Anterior cingulate cortex (tissue), 58 donors: ENCODE measurements at regions not wholly inside any gene's neighbourhood (a gene's known extent, or its start where the extent isn't known, plus 50 kb on each side); places are given as distances from the start of the nearest gene placed in this dataset.
A peak's percentile ranks its signal among the peaks of the same experiment; 100 is the strongest.

Experiments
- DNase-seq, 58 donors: peaks; one replicate each; lab custom pipeline; 2025; lab: John Stamatoyannopoulos, UW

- no peak for DNase-seq
Measured at GRCh38 chr4:125849869-125850268, 535.1 kb downstream of the FAT4 start.

GRCh38 chr4:125891597-125892258 lies 577.0 kb downstream of the FAT4 start:
- DNase-seq: no peak

DNA sequence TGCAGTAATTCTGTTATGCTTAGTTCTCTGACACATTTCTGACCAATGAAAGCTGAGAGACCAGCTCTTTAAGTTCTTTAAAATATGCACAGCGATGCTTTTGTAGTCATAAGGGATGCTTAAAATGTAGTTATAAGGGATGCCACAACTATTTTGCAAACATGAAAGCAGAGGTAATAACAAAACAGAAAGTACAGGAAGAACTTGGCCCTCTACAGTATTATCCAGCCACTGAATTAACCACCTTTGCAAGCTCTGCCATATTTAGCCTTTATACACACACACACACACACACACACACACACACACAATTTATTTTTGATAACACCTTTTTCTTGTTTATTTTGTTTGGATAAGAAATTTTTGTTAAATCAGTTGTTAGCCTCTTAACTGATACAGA lies 590.0 kb downstream of the FAT4 start:
- DNase-seq: no peak

DNA sequence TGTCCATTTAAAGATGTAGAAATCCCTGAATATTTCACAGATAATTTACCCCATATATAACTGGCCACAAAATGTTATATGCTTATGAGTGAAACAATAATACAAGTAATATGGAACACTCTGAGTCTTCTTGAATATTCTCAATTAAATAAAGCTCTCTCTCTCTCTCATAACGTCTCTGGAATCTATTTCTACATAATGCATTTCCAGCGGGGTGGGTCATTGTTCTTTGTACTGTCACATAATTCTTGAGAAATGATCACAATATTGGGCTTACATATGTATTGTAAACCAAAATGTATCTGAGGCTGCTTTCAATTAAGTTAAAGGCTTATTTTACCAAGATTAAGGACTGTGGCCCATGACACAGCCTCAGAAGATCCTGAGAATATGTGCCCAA lies 596.3 kb downstream of the FAT4 start:
- no peak for DNase-seq

- DNase-seq: no peak
Measured at GRCh38 chr4:125911481-125911880, 596.7 kb downstream of the FAT4 start.

DNA sequence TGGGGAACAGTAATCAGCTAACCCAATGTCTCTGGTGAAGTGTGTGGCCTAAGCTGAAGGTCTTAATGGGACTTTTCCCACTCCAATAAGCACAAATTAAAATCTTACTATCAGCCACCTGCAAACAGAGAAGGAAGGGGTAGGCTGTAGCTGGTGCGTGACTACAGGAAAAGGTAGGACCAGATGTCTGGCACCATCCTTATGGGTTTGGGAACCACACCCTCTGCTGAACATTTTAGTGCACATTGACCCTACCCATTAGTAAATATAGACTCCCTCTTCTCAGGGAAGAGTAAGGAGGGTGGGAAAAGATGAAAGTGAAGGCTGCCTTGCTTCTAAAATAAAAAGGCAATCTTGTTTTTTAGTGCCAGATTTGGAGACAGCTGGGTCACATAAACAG lies 602.8 kb downstream of the FAT4 start:
- DNase-seq: no peak

DNA sequence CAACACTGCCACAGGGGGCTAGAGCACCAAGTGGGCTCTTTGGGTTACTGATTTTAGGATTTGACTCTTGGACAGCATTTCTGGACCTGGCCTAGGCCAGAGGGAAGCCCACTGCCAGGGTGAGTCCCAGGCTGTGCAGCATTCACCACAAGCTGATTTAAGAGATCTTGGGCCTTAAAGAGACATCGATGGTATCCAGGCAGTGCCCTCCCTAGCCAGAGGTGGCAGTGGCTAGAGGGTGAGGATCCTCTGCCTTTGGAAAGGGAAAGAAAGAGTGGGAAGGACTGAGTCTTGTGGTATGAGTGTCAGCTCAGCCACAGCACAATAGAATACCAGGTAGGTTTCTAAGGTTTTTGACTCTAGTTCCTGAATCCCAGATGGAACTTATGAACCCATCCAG lies 613.9 kb downstream of the FAT4 start:
- no peak for DNase-seq

DNA sequence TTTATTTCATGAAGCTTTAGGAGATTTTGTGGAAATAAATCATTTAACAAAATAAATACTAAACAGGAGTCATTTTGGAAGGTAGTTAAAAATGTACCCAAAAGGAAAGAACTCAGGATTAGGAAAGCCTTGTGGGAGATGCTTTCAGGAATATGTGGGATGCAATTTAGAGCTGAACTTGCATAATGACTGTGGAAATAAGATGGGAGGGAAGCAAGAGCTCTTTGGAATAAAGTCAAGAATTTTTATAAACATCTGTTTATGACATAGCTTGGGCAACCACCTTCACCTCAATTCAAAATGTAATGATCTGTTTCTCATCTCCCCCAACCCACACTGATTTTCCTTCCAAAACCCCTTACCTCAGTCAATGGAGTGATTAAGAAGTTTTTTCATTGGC lies 623.8 kb downstream of the FAT4 start:
- DNase-seq: no peak

GRCh38 chr4:125940426-125940825 lies 625.7 kb downstream of the FAT4 start:
- DNase-seq: no peak

DNA sequence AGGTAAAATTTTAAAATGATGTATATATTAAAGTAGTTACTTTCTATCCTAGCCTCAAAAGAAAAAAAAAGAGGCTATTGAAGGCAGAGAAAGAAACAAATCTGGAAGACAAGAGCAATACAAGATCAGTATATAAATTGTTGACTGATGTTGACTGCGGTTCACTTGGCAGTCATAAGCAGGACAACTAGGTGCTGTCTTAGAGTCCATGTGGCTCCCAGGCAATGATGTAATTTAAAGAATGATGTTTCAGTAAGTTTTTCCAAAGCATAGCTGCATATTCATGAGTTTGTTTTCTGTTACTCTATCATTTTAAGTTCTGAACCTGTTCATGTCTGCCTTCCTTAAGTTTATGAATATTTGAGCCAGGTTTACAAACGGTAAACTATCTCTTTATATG lies 630.2 kb downstream of the FAT4 start:
- DNase-seq: no peak

- DNase-seq: no peak
Measured at GRCh38 chr4:125948021-125948420, 633.3 kb downstream of the FAT4 start.

DNA sequence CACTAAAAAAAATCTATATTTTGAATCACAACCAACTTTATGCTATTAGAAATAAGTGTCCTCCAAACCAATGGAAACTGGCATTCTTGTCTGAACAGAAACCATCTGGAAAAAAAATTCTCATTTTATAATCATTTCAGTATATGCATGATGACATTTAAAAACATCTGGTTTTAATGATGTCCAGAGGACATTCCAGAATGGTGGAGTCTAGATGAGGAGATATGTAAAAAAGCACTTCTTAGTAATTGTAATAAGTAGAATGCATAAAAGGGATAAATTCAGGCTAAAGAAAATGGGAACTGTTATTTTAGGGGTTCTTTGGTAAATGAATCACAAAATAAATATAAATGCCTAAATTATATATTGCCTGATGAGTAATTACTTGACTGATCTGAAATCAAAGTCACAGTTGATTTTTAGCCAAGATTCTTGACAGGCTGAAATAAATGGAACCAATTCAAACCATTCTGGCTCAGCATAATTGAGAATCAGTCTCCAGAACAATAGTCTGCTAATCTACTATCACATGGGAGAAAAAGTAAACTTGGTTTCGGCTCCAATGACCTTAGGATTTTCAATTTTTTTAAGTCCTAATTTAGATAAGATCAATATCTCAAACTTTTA lies 636.6 kb downstream of the FAT4 start:
- DNase-seq: peak in 1 of 58 donors; percentile 4

DNA sequence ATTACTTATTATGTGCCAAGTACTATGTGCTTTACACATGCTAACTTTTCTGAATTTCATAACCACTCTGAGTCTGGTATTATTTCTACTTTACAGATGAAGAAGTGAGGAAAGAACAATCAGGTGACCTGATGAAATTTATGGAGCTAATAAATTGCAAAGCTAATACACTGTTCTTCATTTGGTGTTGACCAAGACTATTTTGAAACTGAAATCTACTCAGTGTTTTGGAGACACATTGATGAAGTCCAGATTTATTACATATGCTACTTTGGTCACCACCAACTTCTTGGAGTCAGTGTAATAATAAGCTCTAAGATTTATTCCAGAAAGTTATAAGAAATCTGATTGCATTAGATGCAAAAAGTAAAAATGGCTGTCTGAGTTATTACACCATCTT lies 637.9 kb downstream of the FAT4 start:
- no peak for DNase-seq

DNA sequence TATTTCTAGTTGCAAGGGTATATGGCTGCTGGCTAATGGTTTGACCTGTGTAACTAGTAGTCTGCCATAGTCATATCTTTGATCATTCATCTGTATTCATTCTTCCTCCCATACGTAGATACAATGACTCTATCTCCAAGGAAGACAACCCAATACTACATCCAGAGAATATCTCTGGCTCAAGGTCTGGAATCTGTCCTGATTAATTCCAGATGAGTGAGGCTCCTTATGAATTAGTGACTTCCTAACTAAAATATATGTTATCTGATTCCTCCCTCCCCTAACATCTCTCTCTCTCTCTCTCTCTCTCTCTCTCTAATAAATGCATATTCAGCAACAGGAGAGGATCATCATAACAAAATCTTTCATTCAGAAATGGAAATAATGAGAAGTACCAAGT lies 641.5 kb downstream of the FAT4 start:
- no peak for DNase-seq

- no peak for DNase-seq
Measured at GRCh38 chr4:125958519-125958918, 643.8 kb downstream of the FAT4 start.

- no peak for DNase-seq
Measured at GRCh38 chr4:125961626-125962025, 646.9 kb downstream of the FAT4 start.

- DNase-seq: no peak
Measured at GRCh38 chr4:125975861-125976397, 661.2 kb downstream of the FAT4 start.

GRCh38 chr4:125979950-125980349 lies 665.2 kb downstream of the FAT4 start:
- DNase-seq: no peak

- no peak for DNase-seq
Measured at GRCh38 chr4:125983168-125983567, 668.4 kb downstream of the FAT4 start.

- DNase-seq: no peak
Measured at GRCh38 chr4:125985856-125986255, 671.1 kb downstream of the FAT4 start.

GRCh38 chr4:125986307-125986706 lies 671.6 kb downstream of the FAT4 start:
- DNase-seq: no peak

GRCh38 chr4:125988464-125988863 lies 673.7 kb downstream of the FAT4 start:
- no peak for DNase-seq
